Uterus (tissue), 3 donors: ENCODE measurements at regions not wholly inside any gene's neighbourhood (a gene's known extent, or its start where the extent isn't known, plus 50 kb on each side); places are given as distances from the start of the nearest gene placed in this dataset.

ENCODE experiments used
- DNase-seq, 2 donors: peaks; one replicate each; pipeline ENCODE4 v3.0.0-alpha.2; 2019 to 2020
- H3K27ac ChIP-seq, 2 donors: fragments of 200-600 bp; sonication (generic); 1 replicate in 1 of 2; 2 replicates in 1 of 2; pipeline ENCODE4 v1.5.1; 2016 to 2018
- H3K27me3 ChIP-seq, 2 donors: fragments of 200-600 bp; sonication (generic); one replicate each; pipeline ENCODE4 v1.5.1; 2018 to 2019; ENCODE audit warnings: control low read depth in 1 of 2
- H3K36me3 ChIP-seq, 2 donors: fragments of 200-600 bp; sonication (generic); one replicate each; pipeline ENCODE4 v1.5.1; 2019; ENCODE audit warnings: control low read depth in 1 of 2
- H3K4me1 ChIP-seq, 2 donors: fragments of 200-600 bp; sonication (generic); one replicate each; pipeline ENCODE4 v1.5.1; 2018 to 2019; ENCODE audit warnings: control low read depth in 1 of 2
- H3K4me3 ChIP-seq, 2 donors: fragments of 200-600 bp; sonication (generic); 1 replicate in 1 of 2; 2 replicates in 1 of 2; pipeline ENCODE4 v1.5.1; 2018 to 2019; ENCODE audit warnings: mild to moderate bottlenecking in 1 of 2
- H3K9me3 ChIP-seq, 2 donors: fragments of 200-600 bp; sonication (generic); one replicate each; pipeline ENCODE4 v1.5.1; 2019; ENCODE audit warnings: control low read depth in 1 of 2
- CTCF ChIP-seq, 4 experiments: fragments of 200-600 bp in 2 of 4; fragments of 450-650 bp in 2 of 4; sonication (generic) in 2 of 4; IDR thresholded peaks; one replicate each; pipeline ENCODE4 v1.5.1; 2016 to 2019; ENCODE audit warnings: antibody characterized with exemption in 4 of 4, mild to moderate bottlenecking in 2 of 4, moderate library complexity in 1 of 4
- POLR2A ChIP-seq, 2 donors: fragments of 450-650 bp; IDR thresholded peaks; one replicate each; pipeline ENCODE4 v1.6.1; 2016; ENCODE audit warnings: antibody characterized with exemption in 2 of 2, mild to moderate bottlenecking in 1 of 2, moderate library complexity in 1 of 2
- intact Hi-C: fragments of 100-400 bp; cut with DNase I; formaldehyde crosslinking; loops from one replicate; pipeline ENCODE4 v1.15.1; 2023; ENCODE audit warnings: low total_unique reads
- donor health status: DM: yes; HTN: yes; CAD: no.

- Histone ChIP-seq H3K4me3 (no peak overlapping the region), H3K36me3 (no peaks in the 10 kb centered on the region), H3K27ac (no peak overlapping the region), H3K4me1 (no peaks in the 10 kb centered on the region), H3K9me3 (no peaks in the 10 kb centered on the region), H3K27me3 (no peaks in the 10 kb centered on the region)
- intact Hi-C loops, result no loop called here
- no peak for DNase-seq
- TF ChIP-seq CTCF (IDR thresholded peaks at IDR 0.05) (no peak), POLR2A (IDR thresholded peaks at IDR 0.05) (no peak)
Measured at GRCh38 chr10:64636461-64636860, 1115.3 kb downstream of the REEP3 start.

- DNase-seq, result no peak
- intact Hi-C loops, result no loop called here
- H3K4me3 ChIP-seq, result no peak overlapping the region
- H3K27me3 ChIP-seq, result no peaks in the 10 kb centered on the region
- H3K9me3 ChIP-seq, result no peaks in the 10 kb centered on the region
- TF ChIP-seq POLR2A (IDR thresholded peaks at IDR 0.05), result no peak
- TF ChIP-seq CTCF (IDR thresholded peaks at IDR 0.05), result no peak
- no peaks in the 10 kb centered on the region for H3K36me3 ChIP-seq
- H3K27ac ChIP-seq, result no peak overlapping the region
- no peaks in the 10 kb centered on the region for H3K4me1 ChIP-seq
Measured at GRCh38 chr10:64637939-64638338, 1116.7 kb downstream of the REEP3 start.

GRCh38 chr10:64648915-64649314 lies 1127.7 kb downstream of the REEP3 start:
- no peaks in the 10 kb centered on the region for H3K9me3 ChIP-seq
- no peak overlapping the region for H3K27ac ChIP-seq
- intact Hi-C loops, result no loop called here
- no peak for DNase-seq
- no peaks in the 10 kb centered on the region for H3K27me3 ChIP-seq
- H3K4me3 ChIP-seq, result no peak overlapping the region
- no peaks in the 10 kb centered on the region for H3K4me1 ChIP-seq
- TF ChIP-seq POLR2A (IDR thresholded peaks at IDR 0.05), result no peak
- no peak for TF ChIP-seq CTCF (IDR thresholded peaks at IDR 0.05)
- H3K36me3 ChIP-seq, result no peaks in the 10 kb centered on the region

- TF ChIP-seq CTCF (IDR thresholded peaks at IDR 0.05) (no peak), POLR2A (IDR thresholded peaks at IDR 0.05) (no peak)
- H3K27me3 ChIP-seq, result no peaks in the 10 kb centered on the region
- intact Hi-C loops, result no loop called here
- no peaks in the 10 kb centered on the region for H3K4me1 ChIP-seq
- no peaks in the 10 kb centered on the region for H3K9me3 ChIP-seq
- no peak overlapping the region for H3K27ac ChIP-seq
- DNase-seq, result no peak
- H3K36me3 ChIP-seq, result no peaks in the 10 kb centered on the region
- no peak overlapping the region for H3K4me3 ChIP-seq
Measured at GRCh38 chr10:64658528-64658927, 1137.3 kb downstream of the REEP3 start.

GRCh38 chr10:64659311-64659710 lies 1138.1 kb downstream of the REEP3 start:
- no peaks in the 10 kb centered on the region for H3K4me1 ChIP-seq
- H3K27me3 ChIP-seq, result no peaks in the 10 kb centered on the region
- no peaks in the 10 kb centered on the region for H3K9me3 ChIP-seq
- no peak overlapping the region for H3K27ac ChIP-seq
- intact Hi-C loops, result no loop called here
- TF ChIP-seq CTCF (IDR thresholded peaks at IDR 0.05) (no peak), POLR2A (IDR thresholded peaks at IDR 0.05) (no peak)
- DNase-seq, result no peak
- H3K4me3 ChIP-seq, result no peak overlapping the region
- no peaks in the 10 kb centered on the region for H3K36me3 ChIP-seq
